ENCODE measurements at regions not wholly inside any gene's neighbourhood (a gene's known extent, or its start where the extent isn't known, plus 50 kb on each side); places are given as distances from the start of the nearest gene placed in this dataset.
"Not testable (repeated sequence)": the region's sequence is repeated elsewhere in the genome, so short reads cannot be mapped to it uniquely, and the experiment has no call there.

GRCh38 chr5:19233573-19233972 lies 754.4 kb downstream of the CDH18 start:
- DNase-seq (ENCODE audit: low read depth, low spot score), result no peak
- no peak overlapping the region for H3K4me3 ChIP-seq (ENCODE audit: low read depth, low read length)
- in situ Hi-C loops (cut with HindIII; ENCODE audit: low sequenced_read_pairs), result no loop called here
- TF ChIP-seq CTCF (IDR thresholded peaks at IDR 0.05; ENCODE audit: low read depth, low read length), result no peak

- in situ Hi-C loops (cut with HindIII; ENCODE audit: low sequenced_read_pairs), result no loop called here
- no peak for TF ChIP-seq CTCF (IDR thresholded peaks at IDR 0.05; ENCODE audit: low read depth, low read length)
- DNase-seq (ENCODE audit: low read depth, low spot score), result peak; percentile 37
- H3K4me3 ChIP-seq (ENCODE audit: low read depth, low read length), result no peak overlapping the region
Measured at GRCh38 chr5:19235101-19235584, 752.9 kb downstream of the CDH18 start.

- TF ChIP-seq CTCF (IDR thresholded peaks at IDR 0.05; ENCODE audit: low read depth, low read length), result no peak
- no peak overlapping the region for H3K4me3 ChIP-seq (ENCODE audit: low read depth, low read length)
- in situ Hi-C loops (cut with HindIII; ENCODE audit: low sequenced_read_pairs), result no loop called here
- DNase-seq (ENCODE audit: low read depth, low spot score), result peak; percentile 68
Measured at GRCh38 chr5:19240170-19240569, 747.8 kb downstream of the CDH18 start.

GRCh38 chr5:19241690-19242089 lies 746.3 kb downstream of the CDH18 start:
- in situ Hi-C loops (cut with HindIII; ENCODE audit: low sequenced_read_pairs), result no loop called here

GRCh38 chr5:19246191-19246590 lies 741.8 kb downstream of the CDH18 start:
- DNase-seq (ENCODE audit: low read depth, low spot score); in situ Hi-C loops (cut with HindIII; ENCODE audit: low sequenced_read_pairs); H3K4me3 ChIP-seq (ENCODE audit: low read depth, low read length): not testable (repeated sequence)

More at GRCh38 chr5:19241690-19242089, 746.3 kb downstream of the CDH18 start:
- DNase-seq (ENCODE audit: low read depth, low spot score), result no peak
- TF ChIP-seq CTCF (IDR thresholded peaks at IDR 0.05; ENCODE audit: low read depth, low read length), result no peak
- H3K4me3 ChIP-seq (ENCODE audit: low read depth, low read length), result no peak overlapping the region

- no peak for TF ChIP-seq CTCF (IDR thresholded peaks at IDR 0.05; ENCODE audit: low read depth, low read length)
- in situ Hi-C loops (cut with HindIII; ENCODE audit: low sequenced_read_pairs), result no loop called here
- DNase-seq (ENCODE audit: low read depth, low spot score), result no peak
- H3K4me3 ChIP-seq (ENCODE audit: low read depth, low read length), result no peak overlapping the region
Measured at GRCh38 chr5:19247302-19247701, 740.7 kb downstream of the CDH18 start.

- H3K4me3 ChIP-seq (ENCODE audit: low read depth, low read length), result no peak overlapping the region
- in situ Hi-C loops (cut with HindIII; ENCODE audit: low sequenced_read_pairs), result no loop called here
- no peak for TF ChIP-seq CTCF (IDR thresholded peaks at IDR 0.05; ENCODE audit: low read depth, low read length)
- no peak for DNase-seq (ENCODE audit: low read depth, low spot score)
Measured at GRCh38 chr5:19256036-19256435, 732.0 kb downstream of the CDH18 start.

Measured in astrocyte of the spinal cord (primary cell).